Type B pancreatic cell (in vitro differentiated cells): ENCODE measurements at regions not wholly inside any gene's neighbourhood (a gene's known extent, or its start where the extent isn't known, plus 50 kb on each side); places are given as distances from the start of the nearest gene placed in this dataset.

Experiments
- DNase-seq: peaks from one replicate; pipeline ENCODE4 v3.0.0; 2021; ENCODE audit warnings: mixed read lengths; ENCODE audit not compliant: unreplicated experiment; ENCODE audit errors: extremely low spot score
- H3K27ac Mint-ChIP-seq: 2 replicates; pipeline ENCODE4 v1.8.0; 2021; ENCODE audit warnings: mild to moderate bottlenecking, mixed read lengths
- H3K27me3 Mint-ChIP-seq: 2 replicates; pipeline ENCODE4 v1.8.0; 2021; ENCODE audit warnings: mixed read lengths
- H3K36me3 Mint-ChIP-seq: 2 replicates; pipeline ENCODE4 v1.8.0; 2021; ENCODE audit warnings: mixed read lengths
- H3K4me1 Mint-ChIP-seq: one replicate; pipeline ENCODE4 v1.8.0; 2021; ENCODE audit warnings: mixed read lengths; ENCODE audit not compliant: unreplicated experiment
- H3K4me3 Mint-ChIP-seq: 2 replicates; pipeline ENCODE4 v1.8.0; 2021; ENCODE audit warnings: mild to moderate bottlenecking, mixed read lengths
- H3K9me3 Mint-ChIP-seq: 2 replicates; pipeline ENCODE4 v1.8.0; 2021; ENCODE audit warnings: mixed read lengths
- TF ChIP-seq, protein P1 (sequence below): fragments of 200-600 bp; sonication (generic); conservative IDR thresholded peaks from 2 replicates; pipeline ENCODE4 v1.5.0; 2021; ENCODE audit warnings: antibody characterized with exemption, mild to moderate bottlenecking

DNA sequence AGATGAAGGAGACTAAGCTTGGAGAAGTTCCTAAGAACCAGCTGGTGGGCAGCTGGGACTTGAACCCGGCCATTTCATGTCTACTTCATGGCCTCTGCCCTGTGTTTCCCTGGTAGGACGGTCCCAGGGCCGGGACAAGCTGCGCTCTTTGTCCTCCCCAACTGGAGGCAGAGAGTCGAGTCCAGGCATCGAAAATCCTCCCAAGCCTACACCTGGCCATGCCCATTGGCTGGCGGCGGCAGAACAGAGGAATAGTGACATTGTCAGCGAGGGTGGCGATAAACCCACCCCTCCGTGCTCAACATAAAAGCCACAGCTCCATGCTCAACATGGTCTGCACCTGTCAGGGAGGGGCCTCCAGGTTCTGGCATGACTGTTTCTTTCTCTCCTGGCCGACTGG, 77.7 kb downstream of the RBFOX3 start:
- Mint-ChIP-seq H3K36me3 (no peaks in the 10 kb centered on the region), H3K4me1 (peaks cover 11% of the 10 kb centered on the region), H3K4me3 (no peak overlapping the region), H3K27me3 (peaks cover 19% of the 10 kb centered on the region), H3K27ac (no peak overlapping the region), H3K9me3 (no peaks in the 10 kb centered on the region)
- DNase-seq: no peak
- TF ChIP-seq, protein P1, sequence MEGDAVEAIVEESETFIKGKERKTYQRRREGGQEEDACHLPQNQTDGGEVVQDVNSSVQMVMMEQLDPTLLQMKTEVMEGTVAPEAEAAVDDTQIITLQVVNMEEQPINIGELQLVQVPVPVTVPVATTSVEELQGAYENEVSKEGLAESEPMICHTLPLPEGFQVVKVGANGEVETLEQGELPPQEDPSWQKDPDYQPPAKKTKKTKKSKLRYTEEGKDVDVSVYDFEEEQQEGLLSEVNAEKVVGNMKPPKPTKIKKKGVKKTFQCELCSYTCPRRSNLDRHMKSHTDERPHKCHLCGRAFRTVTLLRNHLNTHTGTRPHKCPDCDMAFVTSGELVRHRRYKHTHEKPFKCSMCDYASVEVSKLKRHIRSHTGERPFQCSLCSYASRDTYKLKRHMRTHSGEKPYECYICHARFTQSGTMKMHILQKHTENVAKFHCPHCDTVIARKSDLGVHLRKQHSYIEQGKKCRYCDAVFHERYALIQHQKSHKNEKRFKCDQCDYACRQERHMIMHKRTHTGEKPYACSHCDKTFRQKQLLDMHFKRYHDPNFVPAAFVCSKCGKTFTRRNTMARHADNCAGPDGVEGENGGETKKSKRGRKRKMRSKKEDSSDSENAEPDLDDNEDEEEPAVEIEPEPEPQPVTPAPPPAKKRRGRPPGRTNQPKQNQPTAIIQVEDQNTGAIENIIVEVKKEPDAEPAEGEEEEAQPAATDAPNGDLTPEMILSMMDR: no peak

- peaks cover 21% of the 10 kb centered on the region for H3K27me3 Mint-ChIP-seq
These were observed 78.6 kb downstream of the RBFOX3 start for GRCh38 chr17:79532107-79532790.

GRCh38 chr17:79531191-79532095, 79.4 kb downstream of the RBFOX3 start:
- Mint-ChIP-seq H3K36me3 (no peaks in the 10 kb centered on the region), H3K4me1 (peaks cover 11% of the 10 kb centered on the region), H3K27ac (no peak overlapping the region), H3K9me3 (no peaks in the 10 kb centered on the region), H3K27me3 (peaks cover 27% of the 10 kb centered on the region), H3K4me3 (no peak overlapping the region)
- DNase-seq: no peak
- TF ChIP-seq, protein P1: no peak

More at GRCh38 chr17:79532107-79532790, 78.6 kb downstream of the RBFOX3 start:
- Mint-ChIP-seq H3K27ac (no peak overlapping the region), H3K36me3 (no peaks in the 10 kb centered on the region), H3K4me1 (peaks cover 11% of the 10 kb centered on the region), H3K4me3 (no peak overlapping the region), H3K9me3 (no peaks in the 10 kb centered on the region)
- no peak for DNase-seq
- TF ChIP-seq, protein P1: no peak

- Mint-ChIP-seq H3K4me3 (no peak overlapping the region), H3K36me3 (no peaks in the 10 kb centered on the region), H3K9me3 (no peaks in the 10 kb centered on the region), H3K4me1 (peaks cover 11% of the 10 kb centered on the region), H3K27ac (no peak overlapping the region), H3K27me3 (peaks cover 35% of the 10 kb centered on the region)
- DNase-seq: no peak
- TF ChIP-seq, protein P1: no peak
These were observed 80.3 kb downstream of the RBFOX3 start for GRCh38 chr17:79530361-79531105.

DNA sequence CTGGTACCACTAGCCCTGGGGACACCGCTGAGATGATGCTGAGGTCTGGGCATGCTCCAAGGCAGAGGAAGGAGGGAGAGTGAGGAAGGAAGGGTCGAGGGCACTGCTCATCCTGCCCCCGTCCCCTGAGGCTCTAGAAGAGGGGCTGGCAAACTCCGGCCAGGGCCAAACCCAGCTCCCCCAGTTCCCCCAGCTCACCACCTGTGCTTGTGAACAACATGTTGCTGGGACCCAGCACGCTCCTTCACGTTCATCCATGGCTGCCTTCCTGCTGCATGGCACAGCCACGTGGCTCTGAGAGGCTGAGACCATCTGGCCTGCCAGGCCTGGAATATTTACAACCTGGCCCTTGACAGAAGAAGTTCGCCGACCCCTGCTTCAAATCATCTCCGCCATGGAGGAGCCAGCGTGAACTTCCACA, 81.2 kb downstream of the RBFOX3 start:
- no peaks in the 10 kb centered on the region for H3K9me3 Mint-ChIP-seq
- TF ChIP-seq, protein P1: no peak
- H3K27me3 Mint-ChIP-seq: peaks cover 43% of the 10 kb centered on the region
- DNase-seq: no peak
- H3K4me1 Mint-ChIP-seq: peaks cover 11% of the 10 kb centered on the region
- H3K4me3 Mint-ChIP-seq: no peak overlapping the region
- no peaks in the 10 kb centered on the region for H3K36me3 Mint-ChIP-seq
- H3K27ac Mint-ChIP-seq: no peak overlapping the region
